B cell (primary cell): ENCODE measurements at regions not wholly inside any gene's neighbourhood (a gene's known extent, or its start where the extent isn't known, plus 50 kb on each side); places are given as distances from the start of the nearest gene placed in this dataset.

Experiments used
- CTCF ChIP-seq: fragments of 200-600 bp; IDR thresholded peaks from one replicate; pipeline ENCODE4 v1.8.0; 2022; ENCODE audit warnings: antibody characterized with exemption, mild to moderate bottlenecking
- EZH2 ChIP-seq: IDR thresholded peaks from 2 replicates; pipeline ENCODE4 v1.6.1; 2012; ENCODE audit warnings: borderline replicate concordance, low read depth, mild to moderate bottlenecking, moderate library complexity, low read length; ENCODE audit not compliant: insufficient read depth, poor library complexity, severe bottlenecking

GRCh38 chr2:37873229-37873628 is 51.9 kb upstream of the RMDN2 start:
- TF ChIP-seq CTCF (no peak), EZH2 (no peak)
